DOHH2 (cell line): ENCODE measurements at regions not wholly inside any gene's neighbourhood (a gene's known extent, or its start where the extent isn't known, plus 50 kb on each side); places are given as distances from the start of the nearest gene placed in this dataset.

Experiments used
- EZH2phosphoT487 ChIP-seq: fragments of 200-600 bp; sonication (generic); IDR thresholded peaks from 2 replicates; pipeline ENCODE4 v1.6.1; 2017; ENCODE audit warnings: borderline replicate concordance, mild to moderate bottlenecking, antibody characterized with exemption, low read length, moderate library complexity, mixed read lengths
- TF ChIP-seq, protein P1 (sequence below): fragments of 200-600 bp; sonication (generic); IDR thresholded peaks from one replicate; pipeline ENCODE4 v1.5.1; 2014; ENCODE audit warnings: antibody characterized with exemption, mild to moderate bottlenecking, low read depth, low read length; ENCODE audit not compliant: poor library complexity, severe bottlenecking

- TF ChIP-seq, protein P1, sequence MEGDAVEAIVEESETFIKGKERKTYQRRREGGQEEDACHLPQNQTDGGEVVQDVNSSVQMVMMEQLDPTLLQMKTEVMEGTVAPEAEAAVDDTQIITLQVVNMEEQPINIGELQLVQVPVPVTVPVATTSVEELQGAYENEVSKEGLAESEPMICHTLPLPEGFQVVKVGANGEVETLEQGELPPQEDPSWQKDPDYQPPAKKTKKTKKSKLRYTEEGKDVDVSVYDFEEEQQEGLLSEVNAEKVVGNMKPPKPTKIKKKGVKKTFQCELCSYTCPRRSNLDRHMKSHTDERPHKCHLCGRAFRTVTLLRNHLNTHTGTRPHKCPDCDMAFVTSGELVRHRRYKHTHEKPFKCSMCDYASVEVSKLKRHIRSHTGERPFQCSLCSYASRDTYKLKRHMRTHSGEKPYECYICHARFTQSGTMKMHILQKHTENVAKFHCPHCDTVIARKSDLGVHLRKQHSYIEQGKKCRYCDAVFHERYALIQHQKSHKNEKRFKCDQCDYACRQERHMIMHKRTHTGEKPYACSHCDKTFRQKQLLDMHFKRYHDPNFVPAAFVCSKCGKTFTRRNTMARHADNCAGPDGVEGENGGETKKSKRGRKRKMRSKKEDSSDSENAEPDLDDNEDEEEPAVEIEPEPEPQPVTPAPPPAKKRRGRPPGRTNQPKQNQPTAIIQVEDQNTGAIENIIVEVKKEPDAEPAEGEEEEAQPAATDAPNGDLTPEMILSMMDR = no peak
- no peak for TF ChIP-seq EZH2phosphoT487
Measured at GRCh38 chr11:111169367-111169766, 76.2 kb upstream of the POU2AF2 start.
